A549 (cell line): ENCODE measurements at regions not wholly inside any gene's neighbourhood (a gene's known extent, or its start where the extent isn't known, plus 50 kb on each side); places are given as distances from the start of the nearest gene placed in this dataset.

Experiments used
- ATAC-seq, 2 experiments: fragments of 200-7000 bp in 1 of 2; fragments of >200 bp in 1 of 2; cut with Nextera tagmentation in 1 of 2; cut with Tn5 transposase in 1 of 2; 3 replicates each; pipeline versions ENCODE4 v1.8.0 to v1.9.1; 2018 to 2020; ENCODE audit warnings: mild to moderate bottlenecking in 1 of 2, moderate library complexity in 1 of 2
- CTCF ChIA-PET: fragments of 300-600 bp; sonication (Branson Sonifier 250); formaldehyde crosslinking; extraction: SDS; loops from one replicate; lab custom pipeline; 2021; ENCODE audit warnings: antibody characterized with exemption, inconsistent platforms; lab: Yijun Ruan, JAX
- POLR2A ChIA-PET: fragments of 350-600 bp; formaldehyde crosslinking; extraction: SDS; loops from one replicate; lab custom pipeline; 2021; ENCODE audit warnings: antibody characterized with exemption, inconsistent platforms; lab: Yijun Ruan, JAX
- DNase-seq, 2 experiments: peaks; one replicate each; pipeline versions ENCODE4 v3.0.0 to v3.0.0-alpha.2; 2011 to 2016; ENCODE audit warnings: low read depth in 1 of 2, low spot score in 1 of 2
- FAIRE-seq: peaks from 2 replicates; lab custom pipeline; 2011; peaks lifted over from hg19 to GRCh38; lab: Jason Lieb, UNC
- H3K27ac ChIP-seq, 2 experiments: fragments of >200 bp; sonication (Bioruptor Twin); formaldehyde crosslinking; 3 replicates each; pipeline ENCODE4 v1.5.1; 2016 to 2017
- H3K4me1 ChIP-seq: fragments of >200 bp; sonication (Bioruptor Twin); formaldehyde crosslinking; 3 replicates; pipeline ENCODE4 v1.6.1; 2016
- H3K4me2 ChIP-seq: fragments of >200 bp; sonication (Bioruptor Twin); formaldehyde crosslinking; 3 replicates; pipeline ENCODE4 v1.6.1; 2016
- H3K4me3 ChIP-seq: fragments of >200 bp; sonication (Bioruptor Twin); formaldehyde crosslinking; 3 replicates; pipeline ENCODE4 v1.5.1; 2016
- H3K9me3 ChIP-seq: fragments of >200 bp; sonication (Bioruptor Twin); formaldehyde crosslinking; 3 replicates; pipeline ENCODE4 v1.6.1; 2016
- CHD2 ChIP-seq: fragments of 150-350 bp; IDR thresholded peaks from 2 replicates; pipeline ENCODE4 v1.6.1; 2014; ENCODE audit warnings: low read length; ENCODE audit not compliant: partially characterized antibody
- EHF ChIP-seq: fragments of 250-450 bp; sonication (Bioruptor Pico); IDR thresholded peaks from 2 replicates; pipeline ENCODE4 v1.5.0; 2020; ENCODE audit warnings: mild to moderate bottlenecking
- FOSB ChIP-seq: fragments of 250-450 bp; sonication (Bioruptor Pico); IDR thresholded peaks from 2 replicates; pipeline ENCODE4 v1.5.0; 2020; ENCODE audit warnings: mild to moderate bottlenecking, moderate library complexity
- FOXS1 ChIP-seq: fragments of 250-450 bp; sonication (Bioruptor Pico); IDR thresholded peaks from 2 replicates; pipeline ENCODE4 v1.5.0; 2020; ENCODE audit warnings: mild to moderate bottlenecking, moderate library complexity
- GATA3 ChIP-seq: IDR thresholded peaks from 2 replicates; pipeline ENCODE4 v1.6.1; 2012; ENCODE audit warnings: borderline replicate concordance
- HDAC2 ChIP-seq: fragments of 200-600 bp; sonication (generic); IDR thresholded peaks from 2 replicates; pipeline ENCODE4 v1.6.1; 2016
- HOXB13 ChIP-seq: fragments of 250-450 bp; sonication (Bioruptor Pico); IDR thresholded peaks from 2 replicates; pipeline ENCODE4 v1.5.0; 2020; ENCODE audit warnings: low read depth, mild to moderate bottlenecking, moderate library complexity
- JUN ChIP-seq, 2 experiments: fragments of >200 bp; sonication (Bioruptor Twin); formaldehyde crosslinking; IDR thresholded peaks; 2 replicates in 1 of 2; 3 replicates in 1 of 2; pipeline ENCODE4 v1.6.1; 2016 to 2017
- KDM5A ChIP-seq: fragments of 200-600 bp; sonication (generic); IDR thresholded peaks from 2 replicates; pipeline ENCODE4 v1.6.1; 2016; ENCODE audit warnings: antibody characterized with exemption, mild to moderate bottlenecking
- MAFK ChIP-seq: fragments of 450-650 bp; IDR thresholded peaks from 2 replicates; pipeline ENCODE4 v1.6.1; 2014; ENCODE audit not compliant: partially characterized antibody
- MYC ChIP-seq: IDR thresholded peaks from 2 replicates; pipeline ENCODE4 v1.6.1; 2012; ENCODE audit warnings: mild to moderate bottlenecking, inconsistent platforms, low read length, improper control_type of control experiment, borderline replicate concordance
- NPAS2 ChIP-seq: fragments of 250-450 bp; sonication (Bioruptor Pico); IDR thresholded peaks from 2 replicates; pipeline ENCODE4 v1.8.0; 2022; ENCODE audit warnings: mild to moderate bottlenecking, moderate library complexity, borderline replicate concordance
- NR3C1 ChIP-seq: fragments of >200 bp; sonication (Bioruptor Twin); formaldehyde crosslinking; IDR thresholded peaks from 3 replicates; pipeline ENCODE4 v1.6.1; 2017
- RCOR1 ChIP-seq: fragments of 150-350 bp; IDR thresholded peaks from 2 replicates; pipeline ENCODE4 v1.6.1; 2014; ENCODE audit warnings: antibody characterized with exemption, low read length, low read depth
- REST ChIP-seq: fragments of 200-600 bp; sonication (generic); IDR thresholded peaks from 2 replicates; pipeline ENCODE4 v1.6.1; 2016; ENCODE audit warnings: antibody characterized with exemption, mild to moderate bottlenecking, moderate library complexity
- SREBF2 ChIP-seq: fragments of 450-650 bp; IDR thresholded peaks from 2 replicates; pipeline ENCODE4 v1.6.1; 2014; ENCODE audit warnings: mild to moderate bottlenecking, moderate library complexity
- ZFP36 ChIP-seq: fragments of 450-650 bp; IDR thresholded peaks from 2 replicates; pipeline ENCODE4 v1.6.1; 2014; ENCODE audit warnings: borderline replicate concordance; ENCODE audit not compliant: partially characterized antibody
- ZNF302 ChIP-seq: fragments of 250-450 bp; sonication (Bioruptor Pico); IDR thresholded peaks from 2 replicates; pipeline ENCODE4 v1.9.0; 2021; ENCODE audit warnings: inconsistent platforms, mild to moderate bottlenecking, moderate library complexity
- WGBS: methylation state at CpG from one replicate; pipeline ENCODE4 v1.1.6; 2017; ENCODE audit errors: missing lambda C conversion rate; 5-methylcytosine and 5-hydroxymethylcytosine counted together

- no peak for ATAC-seq
- no peak for DNase-seq
- ChIA-PET CTCF (no interaction called here), POLR2A (no interaction called here)
- no peak for TF ChIP-seq EHF (CRISPR knock-in tag)
- no peak for TF ChIP-seq HDAC2
- TF ChIP-seq FOSB (CRISPR knock-in tag), result no peak
- no peaks in the 10 kb centered on the region for H3K4me1 ChIP-seq
- no peak overlapping the region for H3K4me3 ChIP-seq
- H3K4me2 ChIP-seq, result no peak overlapping the region
- WGBS, result 25% methylated on average over 5 of the region's 5 CpGs
- no peak overlapping the region for H3K27ac ChIP-seq
- no peak for FAIRE-seq
- no peaks in the 10 kb centered on the region for H3K9me3 ChIP-seq
Measured at GRCh38 chr6:170040906-170041305, 250.0 kb downstream of the DLL1 start.

GRCh38 chr6:170040115-170040500 lies 250.8 kb downstream of the DLL1 start:
- WGBS, result 67% methylated on average over 9 of the region's 9 CpGs
- ChIA-PET POLR2A (no interaction called here), CTCF (no interaction called here)
- TF ChIP-seq JUN (IDR thresholded peaks at IDR 0.05) (no peak), SREBF2 (no peak), MAFK (no peak), HOXB13 (CRISPR knock-in tag) (no peak)
- DNase-seq, result no peak
- H3K27ac ChIP-seq, result no peak overlapping the region
- no peak for FAIRE-seq
- H3K9me3 ChIP-seq, result no peaks in the 10 kb centered on the region
- no peak for ATAC-seq
- no peak overlapping the region for H3K4me3 ChIP-seq
- no peaks in the 10 kb centered on the region for H3K4me1 ChIP-seq
- no peak overlapping the region for H3K4me2 ChIP-seq

DNA sequence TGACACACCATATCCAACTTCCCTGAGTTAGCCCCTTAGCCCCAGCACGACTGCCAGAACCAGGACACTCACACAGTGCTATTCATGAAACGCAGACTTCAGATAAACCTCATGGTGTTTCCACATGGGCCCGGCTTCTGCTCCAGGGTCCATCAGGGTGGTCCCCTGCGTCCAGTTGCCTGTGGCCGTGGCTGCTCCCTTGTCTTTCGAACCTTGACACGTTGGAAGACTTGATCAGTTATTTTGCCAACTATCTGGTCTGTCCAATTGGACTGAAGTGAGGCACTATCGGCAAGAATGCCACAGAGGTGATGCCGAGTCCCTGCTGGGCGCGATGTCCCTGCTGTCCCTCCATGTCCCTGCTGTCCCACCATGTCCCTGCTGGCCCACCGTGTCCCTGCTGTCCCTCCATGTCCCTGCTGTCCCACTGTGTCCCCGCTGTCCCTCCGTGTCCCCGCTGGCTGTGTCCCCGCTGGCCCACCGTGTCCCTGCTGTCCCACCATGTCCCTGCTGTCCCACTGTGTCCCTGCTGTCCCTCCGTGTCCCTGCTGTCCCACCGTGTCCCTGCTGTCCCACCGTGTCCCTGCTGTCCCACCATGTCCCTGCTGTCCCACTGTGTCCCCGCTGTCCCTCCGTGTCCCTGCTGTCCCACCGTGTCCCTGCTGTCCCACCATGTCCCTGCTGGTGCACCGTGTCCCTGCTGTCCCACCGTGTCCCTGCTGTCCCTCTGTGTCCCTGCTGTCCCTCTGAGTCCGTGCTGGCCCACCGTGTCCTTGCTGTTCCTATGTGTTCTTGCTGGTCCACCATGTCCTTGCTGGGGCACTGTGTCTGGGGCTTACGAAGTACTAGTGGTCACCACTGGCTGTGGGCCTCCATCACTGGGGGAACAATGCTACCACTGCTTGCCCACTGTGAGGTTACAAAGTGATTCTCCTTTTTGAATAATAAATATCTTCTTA lies 251.4 kb downstream of the DLL1 start:
- Histone ChIP-seq H3K4me3 (no peak overlapping the region), H3K27ac (no peak overlapping the region), H3K4me1 (no peaks in the 10 kb centered on the region), H3K4me2 (no peak overlapping the region), H3K9me3 (no peaks in the 10 kb centered on the region)
- CTCF ChIA-PET, result no interaction called here
- ATAC-seq, result no peak
- no peak for FAIRE-seq
- no peak for DNase-seq
- TF ChIP-seq HOXB13 (CRISPR knock-in tag) (no peak), JUN (IDR thresholded peaks at IDR 0.05) (no peak), FOXS1 (CRISPR knock-in tag) (no peak), ZFP36 (no peak), EHF (CRISPR knock-in tag) (no peak), REST (no peak), KDM5A (no peak), NPAS2 (no peak), RCOR1 (no peak), ZNF302 (CRISPR knock-in tag) (no peak), NR3C1 (no peak), MYC (no peak), GATA3 (no peak), CHD2 (no peak)
- 54% methylated on average over 23 of the region's 28 CpGs for WGBS
- POLR2A ChIA-PET, result no interaction called here
